ENCODE measurements at regions not wholly inside any gene's neighbourhood (a gene's known extent, or its start where the extent isn't known, plus 50 kb on each side); places are given as distances from the start of the nearest gene placed in this dataset.

DNA sequence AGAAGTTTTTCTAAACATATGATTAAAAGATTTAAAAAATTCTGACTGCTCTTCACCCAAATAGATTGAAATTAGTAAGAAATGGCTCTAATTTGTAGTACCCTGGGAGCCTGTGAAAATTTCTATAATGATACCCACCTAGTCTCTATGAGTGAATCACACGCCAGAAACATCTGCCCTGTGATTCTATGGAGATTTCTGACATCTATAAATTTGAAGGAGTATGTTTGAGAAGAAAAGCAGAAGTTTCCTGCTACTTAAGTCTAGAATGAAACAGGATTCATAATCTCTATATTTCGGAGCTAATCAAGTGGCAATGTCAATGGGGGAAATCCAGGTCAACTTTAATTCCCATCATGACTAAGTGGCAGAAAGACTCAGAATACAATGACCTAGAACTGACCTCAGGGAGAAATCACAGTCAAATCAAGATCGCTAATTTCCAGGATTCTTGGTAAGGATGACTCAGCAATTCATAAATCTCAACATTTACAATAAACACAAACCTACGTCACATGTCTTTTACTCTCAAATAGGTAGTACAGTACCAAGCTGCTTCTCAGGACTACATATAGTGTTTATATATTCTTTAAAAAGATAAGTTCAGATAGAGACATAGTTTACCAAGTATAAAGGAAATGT, 186.2 kb upstream of the TNFAIP3 start:
- TF ChIP-seq, protein P1, sequence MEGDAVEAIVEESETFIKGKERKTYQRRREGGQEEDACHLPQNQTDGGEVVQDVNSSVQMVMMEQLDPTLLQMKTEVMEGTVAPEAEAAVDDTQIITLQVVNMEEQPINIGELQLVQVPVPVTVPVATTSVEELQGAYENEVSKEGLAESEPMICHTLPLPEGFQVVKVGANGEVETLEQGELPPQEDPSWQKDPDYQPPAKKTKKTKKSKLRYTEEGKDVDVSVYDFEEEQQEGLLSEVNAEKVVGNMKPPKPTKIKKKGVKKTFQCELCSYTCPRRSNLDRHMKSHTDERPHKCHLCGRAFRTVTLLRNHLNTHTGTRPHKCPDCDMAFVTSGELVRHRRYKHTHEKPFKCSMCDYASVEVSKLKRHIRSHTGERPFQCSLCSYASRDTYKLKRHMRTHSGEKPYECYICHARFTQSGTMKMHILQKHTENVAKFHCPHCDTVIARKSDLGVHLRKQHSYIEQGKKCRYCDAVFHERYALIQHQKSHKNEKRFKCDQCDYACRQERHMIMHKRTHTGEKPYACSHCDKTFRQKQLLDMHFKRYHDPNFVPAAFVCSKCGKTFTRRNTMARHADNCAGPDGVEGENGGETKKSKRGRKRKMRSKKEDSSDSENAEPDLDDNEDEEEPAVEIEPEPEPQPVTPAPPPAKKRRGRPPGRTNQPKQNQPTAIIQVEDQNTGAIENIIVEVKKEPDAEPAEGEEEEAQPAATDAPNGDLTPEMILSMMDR (IDR thresholded peaks at IDR 0.05 in 4 of 5, conservative IDR thresholded peaks at IDR 0.05 in 1 of 5), result no peak
- TF ChIP-seq POLR2A (IDR thresholded peaks at IDR 0.05), result no peak
